HCT116 (cell line): ENCODE measurements at regions not wholly inside any gene's neighbourhood (a gene's known extent, or its start where the extent isn't known, plus 50 kb on each side); places are given as distances from the start of the nearest gene placed in this dataset.

Experiments
- ATAC-seq: fragments of 200-7000 bp; cut with Tn5 transposase; 2 replicates; pipeline ENCODE4 v1.9.1; 2020; ENCODE audit warnings: mild to moderate bottlenecking, moderate library complexity
- BruUV-seq: library from RNA; stranded (reverse); fragments of 400-500 nt; replicated peaks from 2 replicates; lab custom pipeline; 2021; lab: Mats Ljungman, UMichigan
- CTCF ChIA-PET: fragments of 300-600 bp; sonication (Branson Sonifier 250); formaldehyde crosslinking; loops from one replicate; lab custom pipeline; 2021; ENCODE audit warnings: antibody characterized with exemption; lab: Charles Lee
- POLR2A ChIA-PET: fragments of 300-600, 350-600 bp; sonication (Branson Sonifier 250); formaldehyde crosslinking; loops from one replicate; lab custom pipeline; 2021; ENCODE audit warnings: antibody characterized with exemption; lab: Charles Lee
- RAD21 ChIA-PET, 2 experiments: fragments of 300-600 bp; sonication (Branson Sonifier 250); formaldehyde crosslinking; loops; one replicate each; lab custom pipeline; 2023; ENCODE audit warnings: low total read pairs in 2 of 2; ENCODE audit not compliant: uncharacterized antibody in 2 of 2, unreplicated experiment in 2 of 2, low non-redundant PET in 1 of 2; lab: Charles Lee
- DNase-seq: peaks from one replicate; pipeline ENCODE4 v3.0.0-alpha.2; 2010; ENCODE audit warnings: low read depth, low spot score
- H2AFZ ChIP-seq: fragments of 200-600 bp; shearing (Covaris generic), sonication (generic); 2 replicates; pipeline ENCODE4 v1.6.1; 2017; ENCODE audit warnings: low read depth, mixed run types, mixed read lengths, antibody characterized with exemption, low read length; ENCODE audit not compliant: poor library complexity, severe bottlenecking
- H3K27ac ChIP-seq: 2 replicates; pipeline ENCODE4 v1.5.1; 2012; ENCODE audit warnings: low read depth, low read length
- H3K27me3 ChIP-seq: fragments of 200-600 bp; sonication (generic); 2 replicates; pipeline ENCODE4 v1.6.1; 2016; ENCODE audit warnings: mixed run types, low read length, mixed read lengths; ENCODE audit not compliant: insufficient read depth
- H3K36me3 ChIP-seq, 2 experiments: fragments of 200-500 bp in 1 of 2; fragments of 200-600 bp in 1 of 2; sonication (Bioruptor generic) in 1 of 2; sonication (generic) in 1 of 2; 2 replicates each; pipeline versions ENCODE4 v1.5.1 to v1.6.1; 2014 to 2016; ENCODE audit warnings: low read length in 2 of 2, inconsistent platforms in 1 of 2, mixed read lengths in 1 of 2, mixed run types in 1 of 2; ENCODE audit not compliant: insufficient read depth in 2 of 2, control insufficient read depth in 1 of 2
- H3K4me1 ChIP-seq, 2 experiments: fragments of 200-600 bp in 1 of 2; sonication (generic) in 1 of 2; 2 replicates each; pipeline versions ENCODE4 v1.5.1 to v1.6.1; 2012 to 2017; ENCODE audit warnings: low read length in 2 of 2, inconsistent platforms in 1 of 2, mild to moderate bottlenecking in 1 of 2, mixed read lengths in 1 of 2, mixed run types in 1 of 2, moderate library complexity in 1 of 2; ENCODE audit not compliant: insufficient read depth in 2 of 2, control insufficient read depth in 1 of 2
- H3K4me2 ChIP-seq: fragments of 200-600 bp; sonication (generic); 2 replicates; pipeline ENCODE4 v1.6.1; 2017; ENCODE audit warnings: mixed run types, low read length, mixed read lengths
- H3K4me3 ChIP-seq, 2 experiments: fragments of 200-600 bp in 1 of 2; sonication (generic) in 1 of 2; replicated peaks in 1 of 2; 2 replicates each; pipeline ENCODE4 v1.5.1; 2011 to 2016; ENCODE audit warnings: low read length in 2 of 2, control low read depth in 1 of 2, low read depth in 1 of 2, mild to moderate bottlenecking in 1 of 2, mixed read lengths in 1 of 2, mixed run types in 1 of 2
- H3K79me2 ChIP-seq: fragments of 200-600 bp; sonication (generic); 2 replicates; pipeline ENCODE4 v1.6.1; 2017; ENCODE audit warnings: mild to moderate bottlenecking, mixed run types, low read length, moderate library complexity, mixed read lengths; ENCODE audit not compliant: insufficient read depth
- H3K9ac ChIP-seq: fragments of 200-600 bp; sonication (generic); 2 replicates; pipeline ENCODE4 v1.6.1; 2016; ENCODE audit warnings: low read length, mixed read lengths
- H3K9me2 ChIP-seq: fragments of 200-600 bp; sonication (generic), shearing (Covaris generic); 2 replicates; pipeline ENCODE4 v1.6.1; 2017; ENCODE audit warnings: mixed run types, mild to moderate bottlenecking, moderate library complexity; ENCODE audit not compliant: insufficient read depth
- H3K9me3 ChIP-seq, 2 experiments: fragments of 200-500 bp in 1 of 2; fragments of 200-600 bp in 1 of 2; sonication (Bioruptor generic) in 1 of 2; sonication (generic) in 1 of 2; 2 replicates each; pipeline ENCODE4 v1.6.1; 2014 to 2017; ENCODE audit warnings: low read length in 2 of 2, mixed read lengths in 2 of 2, inconsistent platforms in 1 of 2, low read depth in 1 of 2, mild to moderate bottlenecking in 1 of 2, mixed run types in 1 of 2, moderate library complexity in 1 of 2; ENCODE audit not compliant: control insufficient read depth in 1 of 2, insufficient read depth in 1 of 2
- H4K20me1 ChIP-seq: fragments of 200-600 bp; sonication (generic), shearing (Covaris generic); 2 replicates; pipeline ENCODE4 v1.6.1; 2017; ENCODE audit warnings: mixed run types, mild to moderate bottlenecking, moderate library complexity; ENCODE audit not compliant: insufficient read depth
- CEBPB ChIP-seq: IDR thresholded peaks from 2 replicates; pipeline ENCODE4 v1.6.1; 2012; ENCODE audit warnings: low read depth
- FOSL1 ChIP-seq: IDR thresholded peaks from 2 replicates; pipeline ENCODE4 v1.6.1; 2012; ENCODE audit warnings: low read depth
- POLR2A ChIP-seq: IDR thresholded peaks from 2 replicates; pipeline ENCODE4 v1.7.0; 2011; ENCODE audit warnings: borderline replicate concordance; ENCODE audit not compliant: insufficient read depth, insufficient read length; ENCODE audit errors: extremely low read depth
- POLR2AphosphoS5 ChIP-seq: IDR thresholded peaks from 2 replicates; pipeline ENCODE4 v1.6.1; 2011; ENCODE audit warnings: mild to moderate bottlenecking, low read depth, low read length, moderate library complexity
- TCF7L2 ChIP-seq: IDR thresholded peaks from 2 replicates; pipeline ENCODE4 v1.7.0; 2011; ENCODE audit warnings: borderline replicate concordance, inconsistent platforms; ENCODE audit not compliant: insufficient read depth, insufficient read length; ENCODE audit errors: extremely low read depth
- ZNF274 ChIP-seq: fragments of 200-500 bp; sonication (Bioruptor generic); IDR thresholded peaks from 2 replicates; pipeline ENCODE4 v1.6.1; 2014; ENCODE audit warnings: mild to moderate bottlenecking, low read depth, low read length, inconsistent platforms
- intact Hi-C: fragments of 100-400 bp; cut with micrococcal nuclease; formaldehyde crosslinking; loops from 2 replicates; pipeline ENCODE4 v1.10.0; 2022
- TF ChIP-seq, protein P1 (sequence below): IDR thresholded peaks from 2 replicates; pipeline ENCODE4 v1.6.1; 2012
- TF ChIP-seq, protein P2 (sequence below): IDR thresholded peaks from 2 replicates; pipeline ENCODE4 v1.6.1; 2012; ENCODE audit warnings: low read depth
- TF ChIP-seq, protein P3 (sequence below), 3 experiments: fragments of 200-600 bp in 1 of 3; sonication (generic) in 1 of 3; IDR thresholded peaks in 2 of 3; conservative IDR thresholded peaks in 1 of 3; 2 replicates each; pipeline ENCODE4 v1.5.1; 2012 to 2017; ENCODE audit warnings: low read depth in 2 of 3, low read length in 2 of 3, antibody characterized with exemption in 1 of 3, borderline replicate concordance in 1 of 3, control low read depth in 1 of 3, mild to moderate bottlenecking in 1 of 3, mixed read lengths in 1 of 3, mixed run types in 1 of 3, moderate library complexity in 1 of 3; ENCODE audit not compliant: insufficient read depth in 1 of 3
- TF ChIP-seq, protein P4 (sequence below): IDR thresholded peaks from 2 replicates; pipeline ENCODE4 v1.6.1; 2012

DNA sequence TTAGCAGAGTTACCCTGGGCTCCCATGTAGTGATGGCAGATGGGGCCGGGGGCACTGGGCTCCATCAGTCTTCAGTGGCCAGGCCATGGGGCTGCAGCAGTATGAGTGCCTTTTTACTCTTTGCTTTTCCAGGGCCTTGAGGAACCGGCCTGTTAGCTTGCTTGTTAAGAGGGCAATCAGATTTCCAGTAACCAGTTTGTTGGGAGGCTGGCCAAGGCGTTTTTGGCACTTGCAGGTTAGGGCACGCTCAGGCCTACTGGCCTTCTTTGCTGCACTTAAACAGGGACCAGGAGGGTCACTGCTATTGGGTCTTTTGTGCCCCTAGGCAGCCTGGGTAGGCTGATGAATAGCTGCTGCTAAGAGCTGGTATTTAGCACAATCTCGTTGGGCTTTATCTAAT, 415.4 kb upstream of the USP9Y start:
- H3K36me3 ChIP-seq = no peaks in the 10 kb centered on the region
- ChIA-PET CTCF (no interaction called here), POLR2A (no interaction called here), RAD21 (no interaction called here)
- H3K9me3 ChIP-seq = no peaks in the 10 kb centered on the region
- no peak overlapping the region for H3K27ac ChIP-seq
- no TSS peak for BruUV-seq
- TF ChIP-seq, protein P1, sequence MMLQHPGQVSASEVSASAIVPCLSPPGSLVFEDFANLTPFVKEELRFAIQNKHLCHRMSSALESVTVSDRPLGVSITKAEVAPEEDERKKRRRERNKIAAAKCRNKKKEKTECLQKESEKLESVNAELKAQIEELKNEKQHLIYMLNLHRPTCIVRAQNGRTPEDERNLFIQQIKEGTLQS = no peak
- TF ChIP-seq POLR2AphosphoS5 (no peak), TCF7L2 (no peak), CEBPB (no peak), FOSL1 (no peak), ZNF274 (no peak), POLR2A (no peak)
- TF ChIP-seq, protein P2, sequence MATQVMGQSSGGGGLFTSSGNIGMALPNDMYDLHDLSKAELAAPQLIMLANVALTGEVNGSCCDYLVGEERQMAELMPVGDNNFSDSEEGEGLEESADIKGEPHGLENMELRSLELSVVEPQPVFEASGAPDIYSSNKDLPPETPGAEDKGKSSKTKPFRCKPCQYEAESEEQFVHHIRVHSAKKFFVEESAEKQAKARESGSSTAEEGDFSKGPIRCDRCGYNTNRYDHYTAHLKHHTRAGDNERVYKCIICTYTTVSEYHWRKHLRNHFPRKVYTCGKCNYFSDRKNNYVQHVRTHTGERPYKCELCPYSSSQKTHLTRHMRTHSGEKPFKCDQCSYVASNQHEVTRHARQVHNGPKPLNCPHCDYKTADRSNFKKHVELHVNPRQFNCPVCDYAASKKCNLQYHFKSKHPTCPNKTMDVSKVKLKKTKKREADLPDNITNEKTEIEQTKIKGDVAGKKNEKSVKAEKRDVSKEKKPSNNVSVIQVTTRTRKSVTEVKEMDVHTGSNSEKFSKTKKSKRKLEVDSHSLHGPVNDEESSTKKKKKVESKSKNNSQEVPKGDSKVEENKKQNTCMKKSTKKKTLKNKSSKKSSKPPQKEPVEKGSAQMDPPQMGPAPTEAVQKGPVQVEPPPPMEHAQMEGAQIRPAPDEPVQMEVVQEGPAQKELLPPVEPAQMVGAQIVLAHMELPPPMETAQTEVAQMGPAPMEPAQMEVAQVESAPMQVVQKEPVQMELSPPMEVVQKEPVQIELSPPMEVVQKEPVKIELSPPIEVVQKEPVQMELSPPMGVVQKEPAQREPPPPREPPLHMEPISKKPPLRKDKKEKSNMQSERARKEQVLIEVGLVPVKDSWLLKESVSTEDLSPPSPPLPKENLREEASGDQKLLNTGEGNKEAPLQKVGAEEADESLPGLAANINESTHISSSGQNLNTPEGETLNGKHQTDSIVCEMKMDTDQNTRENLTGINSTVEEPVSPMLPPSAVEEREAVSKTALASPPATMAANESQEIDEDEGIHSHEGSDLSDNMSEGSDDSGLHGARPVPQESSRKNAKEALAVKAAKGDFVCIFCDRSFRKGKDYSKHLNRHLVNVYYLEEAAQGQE = no peak
- TF ChIP-seq, protein P3, sequence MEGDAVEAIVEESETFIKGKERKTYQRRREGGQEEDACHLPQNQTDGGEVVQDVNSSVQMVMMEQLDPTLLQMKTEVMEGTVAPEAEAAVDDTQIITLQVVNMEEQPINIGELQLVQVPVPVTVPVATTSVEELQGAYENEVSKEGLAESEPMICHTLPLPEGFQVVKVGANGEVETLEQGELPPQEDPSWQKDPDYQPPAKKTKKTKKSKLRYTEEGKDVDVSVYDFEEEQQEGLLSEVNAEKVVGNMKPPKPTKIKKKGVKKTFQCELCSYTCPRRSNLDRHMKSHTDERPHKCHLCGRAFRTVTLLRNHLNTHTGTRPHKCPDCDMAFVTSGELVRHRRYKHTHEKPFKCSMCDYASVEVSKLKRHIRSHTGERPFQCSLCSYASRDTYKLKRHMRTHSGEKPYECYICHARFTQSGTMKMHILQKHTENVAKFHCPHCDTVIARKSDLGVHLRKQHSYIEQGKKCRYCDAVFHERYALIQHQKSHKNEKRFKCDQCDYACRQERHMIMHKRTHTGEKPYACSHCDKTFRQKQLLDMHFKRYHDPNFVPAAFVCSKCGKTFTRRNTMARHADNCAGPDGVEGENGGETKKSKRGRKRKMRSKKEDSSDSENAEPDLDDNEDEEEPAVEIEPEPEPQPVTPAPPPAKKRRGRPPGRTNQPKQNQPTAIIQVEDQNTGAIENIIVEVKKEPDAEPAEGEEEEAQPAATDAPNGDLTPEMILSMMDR (IDR thresholded peaks at IDR 0.05 in 2 of 3, conservative IDR thresholded peaks at IDR 0.05 in 1 of 3; ENCODE audit: borderline replicate concordance in 1 of 3, insufficient read depth in 1 of 3, low read depth in 2 of 3, low read length in 2 of 3) = no peak
- TF ChIP-seq, protein P4, sequence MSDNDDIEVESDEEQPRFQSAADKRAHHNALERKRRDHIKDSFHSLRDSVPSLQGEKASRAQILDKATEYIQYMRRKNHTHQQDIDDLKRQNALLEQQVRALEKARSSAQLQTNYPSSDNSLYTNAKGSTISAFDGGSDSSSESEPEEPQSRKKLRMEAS = no peak
- H3K4me2 ChIP-seq = no peak overlapping the region
- no peaks in the 10 kb centered on the region for H3K9me2 ChIP-seq
- no peaks in the 10 kb centered on the region for H3K4me1 ChIP-seq
- H3K4me3 ChIP-seq = no peak overlapping the region
- no peaks in the 10 kb centered on the region for H3K79me2 ChIP-seq
- no peak overlapping the region for H3K9ac ChIP-seq
- no peaks in the 10 kb centered on the region for H3K27me3 ChIP-seq
- no peak for DNase-seq
- no peak overlapping the region for H2AFZ ChIP-seq
- H4K20me1 ChIP-seq = no peaks in the 10 kb centered on the region
- intact Hi-C loops = no loop called here
- ATAC-seq = no peak
